ENCODE measurements at regions not wholly inside any gene's neighbourhood (a gene's known extent, or its start where the extent isn't known, plus 50 kb on each side); places are given as distances from the start of the nearest gene placed in this dataset.

DNA sequence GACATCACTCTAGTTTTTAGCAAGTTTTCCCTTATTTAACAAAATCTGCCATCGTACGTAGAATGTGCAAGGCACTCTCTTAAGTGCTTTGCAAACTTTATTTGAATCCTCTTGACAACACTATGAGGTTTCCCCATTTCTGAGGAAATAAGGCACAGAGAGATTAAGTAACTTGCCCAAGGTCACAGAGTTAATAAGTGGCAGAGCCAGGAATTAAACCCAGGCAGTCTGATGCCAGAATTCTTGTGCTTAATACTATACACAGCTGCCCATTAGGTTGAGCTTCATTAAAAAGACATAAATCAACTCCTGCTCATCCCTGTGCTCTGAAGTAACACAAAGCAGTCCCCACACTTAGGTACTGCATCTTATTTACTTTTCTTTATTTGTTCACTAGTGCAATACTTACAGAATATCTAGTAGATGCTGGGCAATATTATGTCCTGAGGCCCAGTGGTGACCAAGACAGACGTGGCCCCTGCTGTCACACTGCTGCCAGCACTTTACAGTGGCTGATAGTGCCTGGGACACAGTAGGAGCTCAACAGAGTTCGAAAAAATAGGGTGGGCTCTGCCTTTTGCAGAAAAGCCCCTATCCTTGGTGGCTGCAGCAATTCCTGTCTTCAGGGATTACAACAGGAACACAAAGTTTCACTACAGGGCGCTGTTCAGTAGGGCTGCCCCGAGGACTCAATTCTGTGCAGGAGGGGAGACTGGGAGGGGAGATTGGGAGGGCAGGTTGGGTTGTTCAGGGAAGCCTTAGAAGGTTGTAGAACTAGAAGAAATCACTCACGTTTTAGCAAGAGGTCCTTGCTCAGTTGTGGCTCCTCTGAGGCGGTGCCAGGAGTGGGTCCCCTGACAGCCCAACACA, 138.3 kb upstream of the TPM1 start:
- TF ChIP-seq POLR2A (IDR thresholded peaks at IDR 0.05) (no peak), POLR2AphosphoS5 (IDR thresholded peaks at IDR 0.05; ENCODE audit: insufficient read depth in 1 of 2, low read depth in 1 of 2) (no peak)
- TF ChIP-seq, protein P1, sequence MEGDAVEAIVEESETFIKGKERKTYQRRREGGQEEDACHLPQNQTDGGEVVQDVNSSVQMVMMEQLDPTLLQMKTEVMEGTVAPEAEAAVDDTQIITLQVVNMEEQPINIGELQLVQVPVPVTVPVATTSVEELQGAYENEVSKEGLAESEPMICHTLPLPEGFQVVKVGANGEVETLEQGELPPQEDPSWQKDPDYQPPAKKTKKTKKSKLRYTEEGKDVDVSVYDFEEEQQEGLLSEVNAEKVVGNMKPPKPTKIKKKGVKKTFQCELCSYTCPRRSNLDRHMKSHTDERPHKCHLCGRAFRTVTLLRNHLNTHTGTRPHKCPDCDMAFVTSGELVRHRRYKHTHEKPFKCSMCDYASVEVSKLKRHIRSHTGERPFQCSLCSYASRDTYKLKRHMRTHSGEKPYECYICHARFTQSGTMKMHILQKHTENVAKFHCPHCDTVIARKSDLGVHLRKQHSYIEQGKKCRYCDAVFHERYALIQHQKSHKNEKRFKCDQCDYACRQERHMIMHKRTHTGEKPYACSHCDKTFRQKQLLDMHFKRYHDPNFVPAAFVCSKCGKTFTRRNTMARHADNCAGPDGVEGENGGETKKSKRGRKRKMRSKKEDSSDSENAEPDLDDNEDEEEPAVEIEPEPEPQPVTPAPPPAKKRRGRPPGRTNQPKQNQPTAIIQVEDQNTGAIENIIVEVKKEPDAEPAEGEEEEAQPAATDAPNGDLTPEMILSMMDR (IDR thresholded peaks at IDR 0.05), result no peak
